PC-9 (cell line): ENCODE measurements at regions not wholly inside any gene's neighbourhood (a gene's known extent, or its start where the extent isn't known, plus 50 kb on each side); places are given as distances from the start of the nearest gene placed in this dataset.

ENCODE experiments used
- BruUV-seq: library from RNA; stranded (reverse); fragments of 400-500 nt; replicated peaks from 2 replicates; lab custom pipeline; 2021; lab: Mats Ljungman, UMichigan
- CTCF ChIA-PET: fragments of 300-600 bp; sonication (Branson Sonifier 250); formaldehyde crosslinking; loops from one replicate; lab custom pipeline; 2022; ENCODE audit warnings: antibody characterized with exemption; lab: Charles Lee
- POLR2A ChIA-PET: fragments of 300-600 bp; sonication (Branson Sonifier 250); formaldehyde crosslinking; loops from one replicate; lab custom pipeline; 2022; ENCODE audit warnings: antibody characterized with exemption; ENCODE audit not compliant: unreplicated experiment; lab: Charles Lee
- DNase-seq, 2 experiments: peaks; one replicate each; pipeline versions ENCODE4 v3.0.0 to v3.0.0-alpha.2; 2015 to 2022; ENCODE audit warnings: mixed read lengths in 1 of 2
- H2AFZ ChIP-seq: fragments of 200-600 bp; sonication (generic); 2 replicates; pipeline ENCODE4 v1.8.1; 2017; ENCODE audit warnings: antibody characterized with exemption
- H3F3A ChIP-seq: fragments of 200-600 bp; sonication (generic); 2 replicates; pipeline ENCODE4 v1.8.1; 2017; ENCODE audit warnings: antibody characterized with exemption, mild to moderate bottlenecking, low read depth; ENCODE audit not compliant: insufficient read depth
- H3K27ac ChIP-seq: fragments of 200-600 bp; sonication (generic); 2 replicates; pipeline ENCODE4 v1.6.1; 2016; ENCODE audit warnings: mixed run types
- H3K27me3 ChIP-seq: fragments of 200-600 bp; sonication (generic); 2 replicates; pipeline ENCODE4 v1.6.1; 2016; ENCODE audit warnings: low read depth, mixed run types; ENCODE audit not compliant: insufficient read depth
- H3K36me3 ChIP-seq: fragments of 200-600 bp; sonication (generic); 2 replicates; pipeline ENCODE4 v1.6.1; 2016; ENCODE audit warnings: low read depth, mixed run types
- H3K4me1 ChIP-seq: fragments of 200-600 bp; sonication (generic); replicated peaks from 2 replicates; pipeline ENCODE4 v1.6.1; 2016; ENCODE audit warnings: mixed run types; ENCODE audit not compliant: insufficient read depth
- H3K4me2 ChIP-seq: fragments of 200-600 bp; sonication (generic); 2 replicates; pipeline ENCODE4 v1.6.1; 2017; ENCODE audit warnings: mixed run types
- H3K4me3 ChIP-seq: fragments of 200-600 bp; sonication (generic); 2 replicates; pipeline ENCODE4 v1.6.1; 2016; ENCODE audit warnings: mixed run types
- H3K79me2 ChIP-seq: fragments of 200-600 bp; sonication (generic); 2 replicates; pipeline ENCODE4 v1.6.1; 2017; ENCODE audit warnings: low read depth, mixed run types
- H3K9me2 ChIP-seq: fragments of 200-600 bp; sonication (generic); 2 replicates; pipeline ENCODE4 v1.8.1; 2017; ENCODE audit warnings: mild to moderate bottlenecking; ENCODE audit not compliant: insufficient read depth
- H3K9me3 ChIP-seq: fragments of 200-600 bp; sonication (generic); 2 replicates; pipeline ENCODE4 v1.8.1; 2016; ENCODE audit warnings: low read depth; ENCODE audit not compliant: insufficient read depth
- H4K20me1 ChIP-seq: fragments of 200-600 bp; sonication (generic); 2 replicates; pipeline ENCODE4 v1.8.1; 2017; ENCODE audit not compliant: insufficient read depth
- CTCF ChIP-seq: fragments of 200-600 bp; sonication (generic); conservative IDR thresholded peaks from 2 replicates; pipeline ENCODE4 v1.6.1; 2017; ENCODE audit warnings: mixed run types, antibody characterized with exemption, mild to moderate bottlenecking, moderate library complexity
- EZH2 ChIP-seq: fragments of 200-600 bp; sonication (generic); IDR thresholded peaks from 2 replicates; pipeline ENCODE4 v1.8.0; 2017; ENCODE audit warnings: antibody characterized with exemption, low read depth
- intact Hi-C: fragments of 100-400 bp; cut with micrococcal nuclease; formaldehyde crosslinking; loops from one replicate; pipeline ENCODE4 v1.10.0; 2022; ENCODE audit not compliant: unreplicated experiment

- TF ChIP-seq CTCF (no peak), EZH2 (no peak)
- Histone ChIP-seq H3K36me3 (no peaks in the 10 kb centered on the region), H3K4me2 (no peak overlapping the region), H3K9me2 (no peaks in the 10 kb centered on the region), H3K79me2 (no peaks in the 10 kb centered on the region), H2AFZ (no peak overlapping the region), H3K27me3 (peaks cover 73% of the 10 kb centered on the region), H3K4me1 (no peaks in the 10 kb centered on the region), H3F3A (no peaks in the 10 kb centered on the region), H3K27ac (no peak overlapping the region), H3K4me3 (no peak overlapping the region), H4K20me1 (no peaks in the 10 kb centered on the region), H3K9me3 (no peaks in the 10 kb centered on the region)
- no peak for DNase-seq
- BruUV-seq: no TSS peak
- CTCF ChIA-PET: no interaction called here
- POLR2A ChIA-PET: no interaction called here
- intact Hi-C loops: no loop called here
These were observed 271.7 kb upstream of the C1orf174 start for GRCh38 chr1:4171480-4172450.

- Histone ChIP-seq H3K79me2 (no peaks in the 10 kb centered on the region), H3K36me3 (no peaks in the 10 kb centered on the region), H3K4me1 (no peaks in the 10 kb centered on the region), H3K4me3 (no peak overlapping the region), H3K9me2 (no peaks in the 10 kb centered on the region), H3K9me3 (no peaks in the 10 kb centered on the region), H3K27ac (no peak overlapping the region), H4K20me1 (no peaks in the 10 kb centered on the region), H2AFZ (no peak overlapping the region), H3K4me2 (no peak overlapping the region), H3F3A (no peaks in the 10 kb centered on the region), H3K27me3 (peaks cover 61% of the 10 kb centered on the region)
- ChIA-PET POLR2A (no interaction called here), CTCF (no interaction called here)
- intact Hi-C loops: no loop called here
- no TSS peak for BruUV-seq
- no peak for DNase-seq
- TF ChIP-seq CTCF: no peak
- no peak for TF ChIP-seq EZH2
These were observed 272.9 kb upstream of the C1orf174 start for GRCh38 chr1:4172644-4173599.

- Histone ChIP-seq H4K20me1 (no peaks in the 10 kb centered on the region), H3K4me2 (no peak overlapping the region), H3K36me3 (no peaks in the 10 kb centered on the region), H3K9me2 (no peaks in the 10 kb centered on the region), H3K9me3 (no peaks in the 10 kb centered on the region), H3K79me2 (no peaks in the 10 kb centered on the region), H3K27ac (no peak overlapping the region), H2AFZ (no peak overlapping the region), H3K4me3 (no peak overlapping the region), H3K27me3 (peaks cover 53% of the 10 kb centered on the region), H3F3A (no peaks in the 10 kb centered on the region), H3K4me1 (no peaks in the 10 kb centered on the region)
- CTCF ChIA-PET: no interaction called here
- POLR2A ChIA-PET: no interaction called here
- DNase-seq: no peak
- no TSS peak for BruUV-seq
- intact Hi-C loops: no loop called here
- TF ChIP-seq EZH2 (no peak), CTCF (no peak)
These were observed 273.7 kb upstream of the C1orf174 start for GRCh38 chr1:4173731-4174130.
